ENCODE measurements at regions not wholly inside any gene's neighbourhood (a gene's known extent, or its start where the extent isn't known, plus 50 kb on each side); places are given as distances from the start of the nearest gene placed in this dataset.

GRCh38 chr10:9510626-9511025 lies 1456.1 kb downstream of the GATA3 start:
- DNase-seq (ENCODE audit: low read depth, low spot score) (no peak), FAIRE-seq (no peak)
- Histone ChIP-seq H3K27me3 (ENCODE audit: control insufficient read depth, extremely low read depth, insufficient read depth, low read length) (no peaks in the 10 kb centered on the region), H4K20me1 (ENCODE audit: control insufficient read depth, extremely low read depth, insufficient read depth, low read length) (no peaks in the 10 kb centered on the region), H3K4me3 (ENCODE audit: control insufficient read depth in 2 of 3, extremely low read depth in 1 of 3, insufficient read depth in 2 of 3, low read depth in 1 of 3, low read length in 3 of 3) (no peak overlapping the region), H3K36me3 (ENCODE audit: control insufficient read depth in 2 of 2, extremely low read depth in 1 of 2, insufficient read depth in 2 of 2, low read length in 2 of 2) (no peaks in the 10 kb centered on the region), H3K9ac (ENCODE audit: control insufficient read depth, extremely low read depth, insufficient read depth, low read length) (no peak overlapping the region), H3K4me2 (ENCODE audit: control insufficient read depth, extremely low read depth, insufficient read depth, low read depth, low read length) (no peak overlapping the region), H3K27ac (ENCODE audit: control insufficient read depth, insufficient read depth, low read length) (no peak overlapping the region), H3K9me3 (ENCODE audit: control insufficient read depth, low read depth, low read length) (no peaks in the 10 kb centered on the region), H3K4me1 (ENCODE audit: control insufficient read depth, extremely low read depth, insufficient read depth, low read length) (no peaks in the 10 kb centered on the region), H3K9me1 (ENCODE audit: control insufficient read depth, extremely low read depth, insufficient read depth, low read length) (no peaks in the 10 kb centered on the region), H2AFZ (ENCODE audit: control insufficient read depth, low read length) (no peak overlapping the region), H3K79me2 (ENCODE audit: control insufficient read depth, insufficient read depth, low read length) (no peaks in the 10 kb centered on the region)
- dilution Hi-C loops (cut with MboI; ENCODE audit: extremely low pct_ligation_motif_present, low sequenced_read_pairs), result no loop called here
- no peak for TF ChIP-seq CTCF (optimal IDR thresholded peaks at IDR 0.05 in 1 of 3, IDR thresholded peaks at IDR 0.05 in 1 of 3, conservative IDR thresholded peaks at IDR 0.05 in 1 of 3; ENCODE audit: extremely low read depth in 1 of 3, insufficient read depth in 2 of 3, low read length in 3 of 3)
- TF ChIP-seq EZH2 (IDR thresholded peaks at IDR 0.05; ENCODE audit: low read length), result no peak

- no peak overlapping the region for H3K4me3 ChIP-seq (ENCODE audit: control insufficient read depth in 2 of 3, extremely low read depth in 1 of 3, insufficient read depth in 2 of 3, low read depth in 1 of 3, low read length in 3 of 3)
- H3K36me3 ChIP-seq (ENCODE audit: control insufficient read depth in 2 of 2, extremely low read depth in 1 of 2, insufficient read depth in 2 of 2, low read length in 2 of 2), result no peaks in the 10 kb centered on the region
- DNase-seq (ENCODE audit: low read depth, low spot score), result no peak
- H3K4me1 ChIP-seq (ENCODE audit: control insufficient read depth, extremely low read depth, insufficient read depth, low read length), result no peaks in the 10 kb centered on the region
- no peak overlapping the region for H2AFZ ChIP-seq (ENCODE audit: control insufficient read depth, low read length)
- H3K27me3 ChIP-seq (ENCODE audit: control insufficient read depth, extremely low read depth, insufficient read depth, low read length), result no peaks in the 10 kb centered on the region
- H3K9me1 ChIP-seq (ENCODE audit: control insufficient read depth, extremely low read depth, insufficient read depth, low read length), result no peaks in the 10 kb centered on the region
- TF ChIP-seq CTCF (optimal IDR thresholded peaks at IDR 0.05 in 1 of 3, IDR thresholded peaks at IDR 0.05 in 1 of 3, conservative IDR thresholded peaks at IDR 0.05 in 1 of 3; ENCODE audit: extremely low read depth in 1 of 3, insufficient read depth in 2 of 3, low read length in 3 of 3) (no peak), EZH2 (IDR thresholded peaks at IDR 0.05; ENCODE audit: low read length) (no peak)
- FAIRE-seq, result no peak
- H3K9me3 ChIP-seq (ENCODE audit: control insufficient read depth, low read depth, low read length), result no peaks in the 10 kb centered on the region
- H3K79me2 ChIP-seq (ENCODE audit: control insufficient read depth, insufficient read depth, low read length), result no peaks in the 10 kb centered on the region
- dilution Hi-C loops (cut with MboI; ENCODE audit: extremely low pct_ligation_motif_present, low sequenced_read_pairs), result no loop called here
- no peaks in the 10 kb centered on the region for H4K20me1 ChIP-seq (ENCODE audit: control insufficient read depth, extremely low read depth, insufficient read depth, low read length)
- no peak overlapping the region for H3K9ac ChIP-seq (ENCODE audit: control insufficient read depth, extremely low read depth, insufficient read depth, low read length)
- no peak overlapping the region for H3K27ac ChIP-seq (ENCODE audit: control insufficient read depth, insufficient read depth, low read length)
- H3K4me2 ChIP-seq (ENCODE audit: control insufficient read depth, extremely low read depth, insufficient read depth, low read depth, low read length), result no peak overlapping the region
These were observed 1461.4 kb downstream of the GATA3 start for GRCh38 chr10:9515922-9516321.
